Epithelial cell of esophagus (primary cell): ENCODE measurements at regions not wholly inside any gene's neighbourhood (a gene's known extent, or its start where the extent isn't known, plus 50 kb on each side); places are given as distances from the start of the nearest gene placed in this dataset.
A peak's percentile ranks its signal among the peaks of the same experiment; 100 is the strongest.

Experiments
- DNase-seq: peaks from one replicate; pipeline ENCODE4 v3.0.0; 2010; ENCODE audit warnings: low read depth
- H3K4me3 ChIP-seq: 2 replicates; pipeline ENCODE4 v1.5.1; 2011; ENCODE audit warnings: mild to moderate bottlenecking, low read length, control low read depth
- TF ChIP-seq, protein P1 (sequence below): IDR thresholded peaks from 2 replicates; pipeline ENCODE4 v1.5.1; 2011; ENCODE audit warnings: low read depth, mild to moderate bottlenecking, low read length, control low read depth, inconsistent platforms; ENCODE audit not compliant: insufficient read depth; ENCODE audit errors: missing control alignments

DNA sequence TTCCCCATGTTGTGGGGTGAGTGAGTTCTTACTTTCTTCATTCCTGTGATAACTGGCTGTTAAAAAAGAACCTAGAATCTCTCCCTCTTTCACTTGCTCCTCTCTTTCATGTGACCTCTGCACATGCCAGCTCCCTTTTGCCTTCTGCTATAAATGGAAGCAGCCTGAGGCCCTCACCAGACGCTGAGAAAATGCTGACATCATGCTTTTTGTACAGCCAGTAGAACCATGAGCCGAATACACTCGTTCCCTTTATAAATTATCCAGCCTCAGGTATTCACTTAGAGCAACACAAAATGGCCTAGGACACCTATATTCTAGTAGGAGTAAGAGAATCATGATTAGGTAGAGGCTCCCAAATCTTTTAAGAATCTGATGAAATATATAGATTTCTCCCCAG is 333.5 kb downstream of the LRIG3 start:
- TF ChIP-seq, protein P1, sequence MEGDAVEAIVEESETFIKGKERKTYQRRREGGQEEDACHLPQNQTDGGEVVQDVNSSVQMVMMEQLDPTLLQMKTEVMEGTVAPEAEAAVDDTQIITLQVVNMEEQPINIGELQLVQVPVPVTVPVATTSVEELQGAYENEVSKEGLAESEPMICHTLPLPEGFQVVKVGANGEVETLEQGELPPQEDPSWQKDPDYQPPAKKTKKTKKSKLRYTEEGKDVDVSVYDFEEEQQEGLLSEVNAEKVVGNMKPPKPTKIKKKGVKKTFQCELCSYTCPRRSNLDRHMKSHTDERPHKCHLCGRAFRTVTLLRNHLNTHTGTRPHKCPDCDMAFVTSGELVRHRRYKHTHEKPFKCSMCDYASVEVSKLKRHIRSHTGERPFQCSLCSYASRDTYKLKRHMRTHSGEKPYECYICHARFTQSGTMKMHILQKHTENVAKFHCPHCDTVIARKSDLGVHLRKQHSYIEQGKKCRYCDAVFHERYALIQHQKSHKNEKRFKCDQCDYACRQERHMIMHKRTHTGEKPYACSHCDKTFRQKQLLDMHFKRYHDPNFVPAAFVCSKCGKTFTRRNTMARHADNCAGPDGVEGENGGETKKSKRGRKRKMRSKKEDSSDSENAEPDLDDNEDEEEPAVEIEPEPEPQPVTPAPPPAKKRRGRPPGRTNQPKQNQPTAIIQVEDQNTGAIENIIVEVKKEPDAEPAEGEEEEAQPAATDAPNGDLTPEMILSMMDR = no peak
- DNase-seq = no peak
- no peak overlapping the region for H3K4me3 ChIP-seq

DNA sequence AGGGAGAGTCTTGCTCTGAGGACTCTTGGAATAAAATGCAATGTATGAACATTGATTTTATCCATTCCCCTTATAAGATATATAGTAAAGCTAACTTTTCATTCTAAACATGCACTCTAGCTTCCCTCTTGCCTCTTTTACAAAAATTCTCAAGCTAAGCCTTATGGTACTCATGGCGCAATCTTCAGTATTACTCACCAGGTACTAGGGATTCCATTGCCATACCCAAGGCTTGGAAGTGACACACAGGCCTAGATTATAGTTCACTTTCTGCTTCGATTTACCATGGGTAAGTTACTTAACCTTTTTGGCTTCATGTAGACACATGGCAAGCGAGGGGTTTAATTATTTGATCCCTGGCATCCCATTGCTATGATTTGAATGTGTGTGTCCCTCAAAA is 331.5 kb downstream of the LRIG3 start:
- TF ChIP-seq, protein P1 = no peak
- no peak overlapping the region for H3K4me3 ChIP-seq
- peak; percentile 82 for DNase-seq

DNA sequence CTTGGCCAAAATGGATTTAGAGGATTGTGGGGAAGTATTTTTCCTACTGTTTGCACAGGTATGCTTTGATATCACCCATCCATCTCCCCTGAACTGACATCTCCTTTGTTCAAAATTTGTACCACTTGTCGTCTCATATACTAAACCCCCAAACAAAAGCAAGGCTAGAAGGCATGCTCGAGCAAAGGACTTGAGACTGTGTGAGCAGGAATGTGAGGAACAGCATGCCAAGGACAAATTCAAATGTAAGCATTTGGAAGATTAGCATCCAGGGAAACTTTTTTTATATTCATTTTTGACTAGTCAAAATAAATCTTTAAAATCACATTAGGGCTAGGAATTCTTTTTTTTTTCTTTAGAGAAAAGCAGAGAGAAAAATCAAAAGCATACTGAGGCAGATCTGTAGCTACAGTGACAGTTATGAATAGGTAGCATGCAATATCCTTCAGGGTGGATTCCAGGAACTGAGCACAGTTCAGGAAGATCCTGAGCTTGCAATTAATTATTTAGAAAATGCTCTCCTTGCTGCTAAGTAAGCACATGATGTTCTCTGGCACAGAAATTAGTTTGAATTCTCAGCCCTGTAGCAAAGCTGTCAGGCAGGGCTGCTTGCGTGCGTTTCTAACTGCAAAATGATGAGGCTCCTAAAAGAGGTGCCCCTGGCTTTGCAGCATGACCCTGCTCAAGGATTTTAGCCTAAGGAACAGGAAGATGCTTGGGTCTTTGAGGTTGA is 327.7 kb downstream of the LRIG3 start:
- TF ChIP-seq, protein P1 = no peak
- H3K4me3 ChIP-seq = no peak overlapping the region
- DNase-seq = no peak

DNA sequence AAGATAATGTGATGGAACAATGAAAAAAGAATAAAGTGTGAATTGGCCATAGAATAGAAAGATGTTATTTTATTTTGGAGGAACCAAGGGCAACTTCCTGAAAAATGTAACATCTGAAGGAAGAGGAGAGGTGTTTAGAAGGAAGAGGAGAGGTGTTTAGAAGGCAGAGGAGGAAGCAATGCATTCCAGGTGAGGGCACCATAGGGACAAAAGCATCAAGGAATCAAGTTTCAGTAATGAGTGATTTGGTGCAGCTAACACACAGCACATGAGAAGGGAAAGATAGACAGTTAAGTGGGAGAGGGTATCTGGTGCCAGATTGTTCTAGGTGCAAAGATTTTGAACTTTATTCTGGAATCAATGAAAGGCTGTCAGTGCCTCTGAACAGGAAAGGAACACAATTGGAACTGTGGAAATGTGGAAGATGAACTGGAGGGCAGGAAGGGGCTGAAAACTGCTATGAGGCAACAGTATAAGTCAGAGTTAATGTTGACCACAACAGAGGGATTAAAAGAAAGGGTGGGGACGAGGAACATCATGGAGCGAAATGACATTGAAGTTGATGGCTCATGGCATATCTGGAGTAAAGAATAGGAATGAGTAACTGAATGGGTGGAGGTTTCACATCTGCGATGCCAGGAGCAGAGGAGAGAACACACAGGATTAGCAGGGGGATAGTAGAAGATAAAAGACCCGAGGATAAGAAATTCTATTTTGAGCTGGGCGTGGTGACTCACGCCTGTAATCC is 326.6 kb downstream of the LRIG3 start:
- DNase-seq = no peak
- TF ChIP-seq, protein P1 = no peak
- H3K4me3 ChIP-seq = no peak overlapping the region

DNA sequence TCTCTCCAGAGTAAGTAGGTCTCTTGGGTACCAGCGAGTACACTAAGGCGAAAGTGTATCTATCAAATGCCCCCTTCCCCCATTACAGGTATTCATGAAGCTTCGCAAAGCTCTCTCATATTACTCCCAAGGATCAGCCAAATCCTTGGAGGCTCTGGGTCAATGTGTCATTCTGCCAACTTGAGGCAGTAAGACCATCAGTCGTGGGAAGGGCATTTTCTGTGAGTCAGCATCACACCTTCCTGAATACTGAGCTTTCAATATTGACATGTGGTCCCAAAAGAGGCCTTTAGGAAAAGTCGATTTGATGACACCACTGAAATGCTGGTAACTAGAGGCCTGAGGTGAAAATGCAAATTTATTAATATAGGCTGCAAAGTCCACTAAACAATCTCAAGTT is 323.9 kb downstream of the LRIG3 start:
- no peak overlapping the region for H3K4me3 ChIP-seq
- TF ChIP-seq, protein P1 = no peak
- no peak for DNase-seq

DNA sequence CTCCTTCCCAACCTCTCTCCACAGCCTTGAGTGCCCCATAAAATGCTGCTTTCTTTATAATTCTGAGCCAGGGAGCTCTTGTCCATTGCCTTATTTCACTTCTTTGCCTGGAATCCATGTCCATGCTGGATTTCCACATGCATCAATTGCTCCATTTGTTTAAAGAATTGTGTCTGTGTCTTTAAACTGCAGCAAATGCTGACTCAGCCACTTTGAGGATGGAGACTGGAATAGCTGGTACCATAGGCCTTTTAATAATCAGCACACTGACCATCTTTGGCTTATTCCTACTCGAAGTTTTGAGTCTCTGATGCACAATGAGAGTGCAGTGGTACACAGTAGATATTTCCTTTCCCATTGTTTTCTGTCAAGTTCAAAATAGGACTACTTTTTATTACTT is 318.8 kb downstream of the LRIG3 start:
- H3K4me3 ChIP-seq = no peak overlapping the region
- no peak for DNase-seq
- TF ChIP-seq, protein P1 = no peak

DNA sequence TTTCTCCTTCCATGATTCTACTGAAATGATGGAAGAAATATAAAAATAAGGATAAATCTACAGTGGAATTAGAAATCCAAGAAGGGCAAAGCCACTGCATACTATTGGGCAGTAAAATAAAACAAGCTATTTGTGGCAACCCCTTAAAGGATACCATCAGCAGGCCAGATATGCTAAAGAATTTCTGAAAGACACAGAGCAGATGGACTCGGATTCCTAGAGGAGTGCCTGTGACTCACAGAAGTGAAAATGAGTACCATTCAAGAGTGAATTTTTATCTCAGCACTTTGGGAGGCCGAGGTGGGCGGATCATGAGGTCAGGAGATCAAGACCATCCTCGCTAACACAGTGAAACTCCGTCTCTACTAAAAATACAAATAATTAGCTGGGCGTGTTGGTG is 318.1 kb downstream of the LRIG3 start:
- TF ChIP-seq, protein P1 = no peak

More for the DNA sequence above, 318.1 kb downstream of the LRIG3 start:
- no peak for DNase-seq
- H3K4me3 ChIP-seq = no peak overlapping the region
